CD4-positive, alpha-beta T cell treated with Interleukin-17A for 1 hour (primary cell): ENCODE measurements at regions not wholly inside any gene's neighbourhood (a gene's known extent, or its start where the extent isn't known, plus 50 kb on each side); places are given as distances from the start of the nearest gene placed in this dataset.
"Not testable (repeated sequence)": the region's sequence is repeated elsewhere in the genome, so short reads cannot be mapped to it uniquely, and the experiment has no call there.

ENCODE experiments used
- DNase-seq: peaks from one replicate; pipeline ENCODE4 v3.0.0-alpha.2; 2020

DNA sequence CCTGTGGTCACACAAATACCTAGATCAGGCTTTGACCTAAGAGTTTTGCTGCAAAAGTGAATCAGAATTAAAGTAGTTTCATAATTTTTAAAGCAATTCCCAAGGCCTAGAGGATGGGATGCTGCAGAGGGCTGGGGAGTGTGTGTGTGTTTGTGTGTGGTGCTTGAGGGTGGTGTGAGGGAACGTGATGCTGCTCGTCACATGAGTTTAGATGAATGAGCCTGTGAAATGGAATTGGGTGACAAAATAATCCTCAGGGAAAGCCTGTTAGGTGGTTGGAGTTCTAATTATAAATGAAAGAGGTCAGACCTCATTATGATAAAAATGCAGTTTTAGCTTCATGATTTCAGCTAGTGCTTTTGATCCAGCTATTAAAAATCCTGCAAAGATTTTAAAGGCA, 87.5 kb upstream of the TMEM170B start:
- DNase-seq, result no peak

DNA sequence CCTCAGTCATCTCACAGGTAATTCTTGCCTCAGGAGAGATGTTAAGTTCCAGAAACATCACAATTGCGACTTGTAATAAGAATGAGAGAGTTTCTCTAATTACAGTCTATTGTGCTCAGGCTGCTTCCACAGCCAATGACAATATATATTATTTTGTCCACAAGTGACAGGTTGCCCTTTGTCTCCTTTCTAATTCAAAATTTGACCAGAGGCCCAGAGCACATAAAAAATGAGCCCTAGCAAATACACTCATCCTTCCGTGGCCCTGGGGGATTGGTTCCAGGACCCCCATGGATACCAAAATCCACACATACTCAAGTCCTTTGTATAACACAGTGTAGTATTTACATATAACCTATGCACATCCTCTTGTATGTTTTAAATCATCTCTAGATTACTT, 88.1 kb upstream of the TMEM170B start:
- no peak for DNase-seq

DNA sequence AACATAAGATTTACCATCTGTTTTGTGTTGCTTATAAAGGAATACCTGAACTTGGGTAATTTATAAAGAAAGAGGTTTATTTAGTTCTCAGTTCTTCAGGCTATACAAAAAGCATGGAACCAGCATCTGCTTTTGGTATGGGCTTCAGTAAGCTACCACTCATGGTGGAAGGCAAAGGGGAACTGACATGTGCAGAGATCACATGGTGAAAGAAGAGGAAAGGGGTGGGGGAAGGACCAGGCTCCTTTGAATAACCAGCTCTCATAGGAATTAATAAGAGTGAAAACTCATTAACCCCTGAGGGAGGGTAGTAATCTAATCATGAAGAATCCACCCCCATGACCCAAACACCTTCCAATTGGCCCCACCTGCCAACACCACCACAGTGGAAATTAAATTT, 89.5 kb upstream of the TMEM170B start:
- no peak for DNase-seq

DNA sequence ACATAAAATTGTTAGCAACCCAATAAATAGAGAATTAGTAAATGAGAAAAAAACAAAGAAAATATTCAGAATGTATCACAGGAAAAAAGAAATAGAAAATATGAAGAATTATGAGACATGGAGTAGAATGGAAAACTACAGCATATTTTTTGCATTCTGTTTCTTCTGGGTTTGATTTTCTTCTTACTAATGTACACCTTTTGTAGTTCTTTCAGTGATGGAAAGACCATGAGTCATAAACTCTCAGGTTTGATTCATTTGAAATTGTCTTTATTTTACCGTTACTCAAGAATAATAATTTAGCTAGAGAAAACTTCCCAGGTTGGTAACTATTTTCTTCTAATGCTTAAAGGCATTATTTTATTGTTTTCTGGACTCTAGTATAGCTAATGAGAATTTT, 90.3 kb upstream of the TMEM170B start:
- no peak for DNase-seq

DNA sequence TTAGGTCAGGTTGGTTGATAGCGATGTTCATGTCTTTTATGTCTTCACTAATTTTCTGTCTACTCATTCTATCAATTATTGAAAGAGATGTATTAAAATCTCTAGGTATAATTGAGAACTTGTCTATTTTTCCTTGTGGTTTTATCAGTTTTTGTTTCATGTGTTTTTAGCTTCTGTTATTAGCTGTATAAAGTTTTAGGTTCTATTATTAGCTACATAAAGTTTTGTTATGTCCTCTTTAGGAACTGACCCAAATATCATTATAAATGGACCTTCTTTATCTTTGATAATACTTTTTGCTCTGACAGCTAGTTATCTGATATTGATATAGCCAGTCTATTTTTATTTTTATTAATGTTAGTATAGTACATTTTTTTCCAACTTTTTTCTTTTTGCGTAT, 92.4 kb upstream of the TMEM170B start:
- DNase-seq, result no peak

DNA sequence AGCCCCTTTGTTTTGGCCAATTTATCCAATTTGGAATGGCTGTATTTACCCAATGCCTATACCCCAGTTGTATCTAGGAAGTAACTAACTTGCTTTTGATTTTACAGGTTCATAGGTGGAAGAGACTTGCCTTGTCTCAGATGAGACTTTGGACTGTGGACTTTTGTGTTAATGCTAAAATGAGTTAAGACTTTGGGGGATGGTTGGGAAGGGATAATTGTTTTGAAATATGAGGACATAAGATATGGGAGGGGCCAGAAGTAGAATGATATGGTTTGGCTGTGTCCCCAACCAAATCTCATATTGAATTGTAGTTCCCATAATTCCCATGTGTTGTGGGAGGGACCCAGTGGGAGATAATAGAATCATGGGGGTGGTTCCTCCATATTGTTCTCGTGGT, 94.4 kb upstream of the TMEM170B start:
- DNase-seq, result not testable (repeated sequence)

DNA sequence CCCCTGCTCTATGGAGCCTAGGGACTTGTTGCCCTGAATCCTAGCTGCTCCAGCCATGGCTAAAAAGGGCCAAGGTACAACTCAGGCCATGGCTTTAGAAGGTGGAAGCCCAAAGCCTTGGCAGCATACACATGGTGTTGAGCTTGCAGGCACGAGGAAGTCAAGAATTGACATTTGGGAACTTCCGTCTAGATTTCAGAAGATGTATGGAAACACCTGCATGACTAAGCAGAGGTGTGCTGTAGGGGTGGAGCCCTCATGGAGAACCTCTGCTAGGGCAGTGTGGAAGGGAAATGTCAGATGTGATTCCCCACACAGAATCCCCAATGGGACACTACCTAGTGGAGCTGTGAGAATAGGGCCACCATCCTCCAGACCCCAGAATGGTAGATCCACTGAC, 95.1 kb upstream of the TMEM170B start:
- no peak for DNase-seq

DNA sequence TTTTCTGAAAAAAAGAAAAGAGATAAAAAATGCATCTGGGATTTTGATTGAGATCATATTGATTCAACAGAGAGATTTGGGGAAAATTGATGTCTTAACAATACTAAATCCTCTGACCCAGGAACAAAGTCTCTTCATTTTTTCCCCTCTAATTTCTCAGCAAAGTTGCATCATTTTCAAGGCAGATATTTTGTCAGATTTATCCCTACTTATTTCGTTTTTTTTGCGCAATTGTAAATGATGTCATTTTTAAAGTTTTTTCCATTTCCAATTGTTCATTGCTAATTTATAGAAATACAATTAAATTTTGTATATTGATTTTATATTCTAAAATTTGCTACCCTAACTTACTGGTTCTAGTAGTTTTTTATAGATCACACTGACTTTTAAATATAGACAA, 97.7 kb upstream of the TMEM170B start:
- DNase-seq, result no peak

DNA sequence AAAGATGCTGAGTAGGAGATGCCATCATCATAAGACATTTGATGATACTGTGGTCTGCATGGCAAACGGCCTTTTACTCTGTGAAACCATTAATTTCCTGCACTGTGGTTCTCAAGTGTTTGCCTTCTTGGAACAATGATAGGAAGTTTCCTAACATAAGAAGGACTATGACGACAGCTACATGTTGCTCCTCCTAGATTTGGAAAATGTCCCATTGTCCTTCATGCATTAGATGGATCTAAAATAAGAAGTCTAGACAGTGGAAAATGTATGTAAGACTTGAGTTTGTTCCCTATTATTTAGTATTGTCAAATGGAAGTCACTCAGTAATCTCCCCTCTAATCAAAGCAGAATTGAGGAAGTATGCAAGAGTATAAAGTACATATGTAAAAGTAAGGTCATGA, 98.5 kb upstream of the TMEM170B start:
- no peak for DNase-seq

DNA sequence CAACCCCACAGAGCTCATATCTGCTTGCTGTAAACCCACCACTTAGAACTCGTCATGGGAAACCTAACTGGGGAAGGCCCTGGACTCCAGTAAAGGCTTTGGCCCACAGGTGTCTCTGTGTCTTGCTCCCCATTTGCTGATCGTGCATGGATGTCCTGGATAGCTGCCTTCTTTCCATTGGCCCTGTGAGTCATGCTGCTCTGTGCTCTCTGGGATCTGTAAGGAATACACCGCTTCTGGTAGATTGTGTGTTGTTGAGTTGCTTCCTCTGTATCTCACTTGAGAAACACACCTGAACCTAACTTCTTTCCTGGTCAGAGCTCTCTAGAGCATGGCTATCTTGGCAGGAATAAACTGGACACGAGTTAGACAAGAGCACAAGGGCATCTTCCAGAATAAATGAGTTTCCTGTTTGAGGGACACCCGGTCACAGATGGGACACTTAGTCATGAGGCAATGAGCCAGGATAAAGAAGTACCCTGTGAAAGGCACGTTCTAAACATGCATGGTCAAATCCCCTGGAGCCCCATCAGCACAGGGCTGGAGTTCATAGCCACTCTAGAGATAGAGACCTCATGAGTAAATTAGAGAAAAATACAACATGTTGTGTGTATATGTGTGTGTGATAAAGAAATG, 99.6 kb upstream of the TMEM170B start:
- no peak for DNase-seq

DNA sequence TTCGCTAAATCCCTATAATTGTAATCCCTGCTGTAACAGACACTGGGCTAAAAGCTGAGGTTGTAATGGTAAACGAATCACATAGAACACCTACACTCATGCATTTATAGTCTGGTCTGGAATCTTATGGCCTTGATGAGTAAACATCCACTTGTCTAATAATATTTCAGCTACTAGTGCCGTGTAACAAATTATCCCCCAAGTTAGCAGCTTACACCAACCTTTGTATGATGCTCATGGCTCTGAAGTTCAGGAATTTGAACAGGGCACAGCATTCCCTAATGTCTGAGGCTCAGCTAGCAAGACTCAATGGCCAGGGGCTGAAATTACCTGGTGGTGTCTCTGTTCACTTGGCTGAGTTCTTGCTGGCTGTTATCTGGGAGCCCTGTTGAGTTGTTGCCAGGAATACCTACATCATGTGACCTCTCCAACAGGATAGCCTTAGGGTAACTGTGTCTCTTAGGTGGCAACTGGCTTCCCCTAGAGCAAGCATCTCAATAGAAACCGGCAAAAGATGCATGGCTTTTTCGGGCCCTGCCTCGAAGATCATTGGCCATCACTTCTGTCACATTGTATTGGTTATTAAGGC, 100.9 kb upstream of the TMEM170B start:
- DNase-seq, result no peak

DNA sequence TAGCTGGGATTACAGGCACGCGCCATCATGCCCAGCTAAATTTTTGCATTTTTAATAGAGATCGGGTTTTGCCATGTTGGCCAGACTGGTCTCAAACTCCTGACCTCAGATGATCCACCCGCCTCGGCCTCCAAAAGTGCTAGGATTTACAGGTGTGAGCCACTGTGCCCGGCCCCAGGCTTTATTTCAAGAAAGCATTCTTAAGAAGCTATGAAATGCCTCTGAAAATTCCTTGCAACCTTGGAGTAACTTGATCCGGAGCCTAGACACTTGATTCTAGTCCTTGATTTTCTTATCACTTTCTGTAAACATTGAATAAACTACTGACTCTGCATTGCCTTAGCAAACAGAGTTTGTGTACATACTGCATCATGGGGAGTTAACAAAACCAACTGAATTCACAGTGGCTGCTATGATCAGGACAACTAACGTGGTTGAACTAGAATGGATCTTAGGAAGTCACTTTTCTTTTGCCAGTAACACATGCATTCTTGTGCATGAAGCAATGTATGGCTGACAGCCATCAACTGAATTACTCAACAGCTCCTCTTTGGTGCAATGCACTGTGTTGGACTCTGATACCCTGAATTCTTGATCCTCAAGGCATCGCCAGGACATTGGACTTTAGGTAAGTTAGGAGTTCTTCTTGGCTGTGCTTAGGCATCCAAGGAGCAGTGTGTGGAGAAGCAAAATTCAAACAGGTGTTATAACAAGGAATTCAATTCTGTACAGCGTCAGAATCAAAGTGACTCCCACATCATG, 102.8 kb upstream of the TMEM170B start:
- no peak for DNase-seq

DNA sequence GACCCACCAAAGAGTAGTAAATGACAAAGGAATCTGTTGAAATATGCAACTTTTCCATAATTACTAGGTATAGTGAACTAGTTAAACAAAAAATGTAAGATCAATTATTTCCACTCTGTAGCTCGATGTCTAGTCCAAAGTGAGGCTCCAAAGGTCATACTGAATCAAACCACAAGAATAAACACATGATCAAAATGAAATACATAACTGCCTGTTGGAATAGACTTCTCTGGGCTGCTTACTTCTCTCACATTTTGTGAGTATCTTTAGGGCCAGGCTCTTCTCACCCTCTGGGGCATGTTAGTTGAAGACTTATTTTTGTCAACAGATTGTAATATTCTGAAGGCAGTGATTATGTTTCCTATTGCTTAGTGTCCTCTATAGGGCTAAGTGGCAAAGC, 103.7 kb upstream of the TMEM170B start:
- DNase-seq, result no peak

DNA sequence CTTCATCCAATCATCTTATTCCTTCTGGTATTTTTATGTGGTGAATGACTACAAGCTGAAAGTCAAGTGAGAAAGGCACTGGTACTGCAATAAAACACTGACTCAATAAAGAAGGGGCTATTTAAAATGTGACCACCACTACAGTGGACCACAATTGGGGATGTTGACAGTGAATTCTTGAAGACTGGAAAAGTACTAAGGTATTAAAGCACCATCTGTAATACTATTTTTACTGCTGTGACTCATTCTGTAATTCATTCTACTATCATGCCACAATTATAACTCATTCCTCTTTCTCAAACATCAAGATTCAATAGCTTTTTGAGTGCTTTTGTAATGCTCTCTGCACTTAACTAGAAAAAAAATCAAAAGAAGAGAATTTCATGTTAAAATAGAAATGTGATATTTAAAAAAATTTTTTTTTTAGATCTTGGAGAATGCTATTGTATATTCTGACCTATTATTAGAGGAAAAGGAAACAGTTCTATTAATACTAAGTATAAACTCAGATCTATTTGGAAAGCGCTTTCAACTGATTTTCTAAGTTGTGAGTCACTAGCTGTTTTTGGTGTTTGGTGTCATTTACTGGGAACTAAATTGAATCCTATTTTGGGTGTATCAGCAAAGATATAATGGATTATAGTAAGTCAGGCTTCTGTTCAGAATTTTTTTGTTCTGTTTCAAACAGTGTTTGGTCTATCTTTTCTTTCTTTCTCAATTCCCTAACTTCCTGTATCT, 104.7 kb upstream of the TMEM170B start:
- no peak for DNase-seq

DNA sequence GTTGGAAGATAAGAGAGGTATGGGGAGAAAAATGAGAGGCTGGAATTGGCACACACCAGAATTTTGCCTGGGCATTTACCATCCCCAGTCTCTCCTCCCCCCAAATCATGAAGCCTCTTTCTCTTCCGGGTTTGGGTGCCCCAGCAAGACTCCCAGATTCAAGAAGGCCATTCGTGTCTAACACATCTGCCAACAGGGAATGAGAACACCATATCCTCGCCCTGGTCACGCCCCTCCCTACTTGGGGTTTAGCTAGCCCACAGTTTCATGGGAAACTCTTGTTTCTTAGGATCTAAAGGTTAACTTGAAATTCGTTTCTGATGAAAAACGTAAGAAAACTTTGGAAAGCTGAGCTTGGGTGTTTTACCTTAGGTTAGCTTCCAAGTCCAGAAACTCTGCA, 105.5 kb upstream of the TMEM170B start:
- no peak for DNase-seq

DNA sequence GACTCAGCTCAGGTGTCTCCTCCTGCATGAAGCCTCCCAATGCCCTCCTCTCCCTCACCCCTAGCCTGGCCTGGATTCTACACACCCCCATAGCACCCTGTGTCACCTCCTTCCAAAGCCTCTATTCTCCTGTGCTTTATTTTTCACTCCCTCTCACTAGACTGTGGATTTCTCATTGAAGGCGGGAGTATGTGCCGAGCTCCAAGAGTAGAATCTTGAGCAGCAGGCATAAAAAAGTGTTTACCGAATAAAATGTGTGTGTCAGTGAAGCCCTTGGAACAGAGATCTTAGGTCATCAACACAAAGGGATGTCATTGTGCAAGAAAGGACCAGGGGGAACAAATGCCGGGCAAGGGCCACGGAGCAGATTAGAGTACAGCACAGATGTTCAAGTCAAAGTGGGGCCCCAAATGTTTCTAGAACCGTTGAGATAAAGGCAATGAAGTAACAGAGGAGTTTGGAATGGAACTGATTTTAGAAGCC, 106.1 kb upstream of the TMEM170B start:
- no peak for DNase-seq

DNA sequence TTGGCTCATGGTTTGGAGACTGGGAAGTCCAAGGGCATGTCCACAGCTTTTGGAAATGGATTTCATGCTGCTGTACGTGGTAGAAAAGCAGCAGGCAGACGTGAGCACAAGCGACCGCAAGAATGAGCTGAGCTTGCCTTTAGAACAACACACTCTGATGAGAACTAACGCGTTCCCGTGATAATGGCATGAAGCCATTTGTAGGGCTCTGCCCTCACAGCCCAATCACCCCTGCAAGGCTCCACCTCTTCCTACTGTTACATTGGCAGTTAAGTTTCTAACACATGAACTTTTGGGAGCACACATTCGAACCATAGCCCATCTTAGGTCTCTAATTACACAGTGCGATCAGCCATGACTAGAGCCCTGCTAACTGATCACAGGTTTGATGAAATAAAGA, 107.5 kb upstream of the TMEM170B start:
- no peak for DNase-seq

DNA sequence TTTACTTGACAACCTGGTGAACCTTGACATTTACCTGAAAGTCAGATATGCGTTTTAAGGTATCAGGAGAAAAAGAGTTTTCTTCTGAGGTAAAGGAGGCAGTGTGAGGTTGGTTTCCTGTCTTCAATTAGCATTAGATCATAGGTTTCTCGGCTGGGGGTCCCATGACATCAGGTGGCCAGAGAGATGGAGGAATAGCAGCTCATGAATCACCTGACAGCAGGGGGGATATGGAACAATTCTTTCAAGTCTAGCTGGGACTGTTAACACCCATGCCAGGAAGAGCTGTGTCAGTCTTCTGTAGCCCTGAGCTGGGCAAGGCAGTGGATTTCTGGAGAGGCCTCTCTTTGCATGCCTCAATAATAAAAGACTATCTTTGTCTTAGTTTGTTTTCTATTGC, 108.0 kb upstream of the TMEM170B start:
- no peak for DNase-seq

DNA sequence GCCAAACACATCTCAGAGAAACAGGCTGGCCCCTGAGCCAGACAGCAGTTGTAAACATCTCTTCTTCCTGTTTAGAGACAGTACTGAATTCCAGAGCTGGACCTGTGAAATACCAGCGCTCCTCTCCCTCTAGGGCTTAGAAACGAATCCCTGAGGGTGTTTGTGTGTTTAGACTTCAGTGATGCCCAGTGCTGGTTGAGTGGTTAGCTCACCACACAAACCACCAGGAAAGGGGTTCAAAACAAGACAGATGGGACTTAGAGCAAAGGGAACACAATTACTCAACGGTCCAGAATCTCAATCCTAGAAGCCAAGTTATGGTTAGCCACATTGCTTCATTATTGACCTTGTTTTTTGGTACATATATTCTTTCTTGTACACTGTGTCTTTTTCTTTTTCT, 108.7 kb upstream of the TMEM170B start:
- no peak for DNase-seq

DNA sequence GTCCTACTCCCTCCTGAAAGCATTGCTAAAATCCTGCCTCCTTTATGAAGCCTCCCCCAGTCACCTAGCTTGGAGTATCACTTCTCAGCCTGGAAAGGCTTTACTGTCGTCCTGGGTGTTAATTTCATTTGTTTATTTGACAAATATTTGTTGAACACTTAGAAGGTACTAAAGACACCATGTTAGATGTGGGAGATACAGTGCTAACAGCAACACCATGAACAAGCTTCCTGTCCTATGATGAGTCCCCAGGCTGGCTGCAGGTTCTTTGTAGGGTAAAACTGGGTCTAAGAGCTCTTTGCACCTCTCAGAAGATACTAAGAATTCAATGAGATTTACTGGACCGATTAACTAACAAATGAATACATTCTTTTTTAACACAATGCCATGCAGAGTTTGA, 109.2 kb upstream of the TMEM170B start:
- DNase-seq, result no peak

DNA sequence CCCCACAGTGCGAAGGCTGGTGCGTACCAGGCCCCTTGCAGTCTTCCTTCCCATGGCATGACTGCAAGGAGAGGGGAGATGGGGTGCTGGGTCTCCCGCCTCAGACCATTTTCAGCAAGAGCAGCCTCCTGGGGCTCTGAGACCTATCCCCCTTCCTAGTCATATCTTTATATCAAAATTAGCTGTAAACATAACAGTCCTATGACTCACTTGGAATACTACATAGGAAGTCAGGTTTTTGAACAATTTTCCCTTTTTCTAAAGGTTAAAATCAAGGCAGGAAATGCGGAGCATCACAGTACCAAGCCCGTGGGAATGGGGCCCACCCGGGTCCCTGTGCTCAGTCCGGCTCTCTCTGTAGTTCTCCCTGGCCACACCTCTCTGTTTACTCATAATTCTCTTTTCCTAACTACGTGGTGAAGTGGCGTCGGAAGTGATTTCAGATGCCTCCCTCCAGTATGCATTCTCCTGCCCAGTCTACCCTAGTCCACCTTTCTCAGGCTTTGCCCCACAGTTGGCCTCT, 109.8 kb upstream of the TMEM170B start:
- DNase-seq, result no peak

DNA sequence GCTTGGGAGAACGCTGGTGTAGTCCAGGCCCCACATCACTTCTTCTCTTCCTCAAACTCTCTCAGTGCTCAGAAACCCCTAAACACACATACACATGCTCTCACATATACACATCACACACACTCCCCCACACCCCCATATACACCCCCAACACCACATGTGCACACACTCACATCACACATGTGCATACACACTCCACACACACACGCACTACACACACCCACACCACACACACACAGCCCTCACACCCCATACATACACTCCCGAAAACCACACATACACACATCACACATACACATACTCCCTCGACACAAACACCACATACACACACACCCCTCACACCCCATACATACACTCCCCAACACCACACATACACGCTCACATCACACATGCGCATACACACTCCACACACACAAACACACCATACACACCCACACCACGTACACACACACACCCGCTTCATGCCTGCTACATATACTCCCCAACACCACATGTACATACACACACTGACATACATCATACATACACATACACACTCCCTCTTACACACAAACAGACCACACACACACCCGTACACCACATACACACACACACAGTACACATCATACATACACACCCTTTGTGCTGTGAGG, 110.3 kb upstream of the TMEM170B start:
- no peak for DNase-seq

DNA sequence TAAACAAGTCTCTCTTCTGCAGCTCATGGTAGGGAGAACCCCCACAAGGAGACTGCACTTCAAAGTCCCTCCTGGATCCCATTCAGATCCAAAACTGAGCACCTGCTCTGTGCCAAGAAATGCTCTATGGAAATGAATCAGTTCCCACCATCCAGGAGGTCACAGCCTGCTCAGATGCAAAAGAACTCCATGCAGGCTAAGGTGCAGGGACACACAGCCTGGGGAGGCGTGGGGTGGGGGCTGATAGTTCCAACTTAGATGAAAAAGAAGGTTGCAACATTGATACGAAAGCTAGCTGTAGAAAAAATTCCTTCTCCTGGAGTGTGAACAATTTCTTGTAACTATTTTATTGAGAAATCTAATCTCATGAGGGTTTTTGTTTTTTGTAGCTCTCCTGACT, 111.0 kb upstream of the TMEM170B start:
- no peak for DNase-seq
